ENCODE measurements at regions not wholly inside any gene's neighbourhood (a gene's known extent, or its start where the extent isn't known, plus 50 kb on each side); places are given as distances from the start of the nearest gene placed in this dataset.

GRCh38 chr5:169471021-169471420 is 112.6 kb upstream of the SPDL1 start:
- no peak for TF ChIP-seq POLR2A (IDR thresholded peaks at IDR 0.05; ENCODE audit: borderline replicate concordance, extremely low read depth, insufficient read depth, insufficient read length)
- TF ChIP-seq EZH2 (IDR thresholded peaks at IDR 0.05) = no peak
- TF ChIP-seq, protein P1, sequence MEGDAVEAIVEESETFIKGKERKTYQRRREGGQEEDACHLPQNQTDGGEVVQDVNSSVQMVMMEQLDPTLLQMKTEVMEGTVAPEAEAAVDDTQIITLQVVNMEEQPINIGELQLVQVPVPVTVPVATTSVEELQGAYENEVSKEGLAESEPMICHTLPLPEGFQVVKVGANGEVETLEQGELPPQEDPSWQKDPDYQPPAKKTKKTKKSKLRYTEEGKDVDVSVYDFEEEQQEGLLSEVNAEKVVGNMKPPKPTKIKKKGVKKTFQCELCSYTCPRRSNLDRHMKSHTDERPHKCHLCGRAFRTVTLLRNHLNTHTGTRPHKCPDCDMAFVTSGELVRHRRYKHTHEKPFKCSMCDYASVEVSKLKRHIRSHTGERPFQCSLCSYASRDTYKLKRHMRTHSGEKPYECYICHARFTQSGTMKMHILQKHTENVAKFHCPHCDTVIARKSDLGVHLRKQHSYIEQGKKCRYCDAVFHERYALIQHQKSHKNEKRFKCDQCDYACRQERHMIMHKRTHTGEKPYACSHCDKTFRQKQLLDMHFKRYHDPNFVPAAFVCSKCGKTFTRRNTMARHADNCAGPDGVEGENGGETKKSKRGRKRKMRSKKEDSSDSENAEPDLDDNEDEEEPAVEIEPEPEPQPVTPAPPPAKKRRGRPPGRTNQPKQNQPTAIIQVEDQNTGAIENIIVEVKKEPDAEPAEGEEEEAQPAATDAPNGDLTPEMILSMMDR (IDR thresholded peaks at IDR 0.05 in 2 of 3, conservative IDR thresholded peaks at IDR 0.05 in 1 of 3; ENCODE audit: borderline replicate concordance in 1 of 3, insufficient read depth in 1 of 3, low read depth in 2 of 3, low read length in 2 of 3) = no peak
- TF ChIP-seq CEBPB (IDR thresholded peaks at IDR 0.05; ENCODE audit: low read depth) = no peak
- no peak for TF ChIP-seq EZH2phosphoT487 (IDR thresholded peaks at IDR 0.05; ENCODE audit: borderline replicate concordance)
- TF ChIP-seq POLR2AphosphoS5 (IDR thresholded peaks at IDR 0.05; ENCODE audit: low read depth, low read length) = no peak
- no peak for TF ChIP-seq TCF7L2 (IDR thresholded peaks at IDR 0.05; ENCODE audit: borderline replicate concordance, extremely low read depth, insufficient read depth, insufficient read length)
- no peak for TF ChIP-seq RAD21 (IDR thresholded peaks at IDR 0.05; ENCODE audit: low read depth)
- no peak for TF ChIP-seq EGR1 (IDR thresholded peaks at IDR 0.05; ENCODE audit: low read depth)
- no peak for TF ChIP-seq SP1 (IDR thresholded peaks at IDR 0.05; ENCODE audit: low read depth)
- TF ChIP-seq MAX (IDR thresholded peaks at IDR 0.05) = no peak
- TF ChIP-seq JUND (IDR thresholded peaks at IDR 0.05) = no peak

All from HCT116 (cell line).